Testis (tissue), 2 donors: ENCODE measurements at regions not wholly inside any gene's neighbourhood (a gene's known extent, or its start where the extent isn't known, plus 50 kb on each side); places are given as distances from the start of the nearest gene placed in this dataset.

ENCODE experiments used
- DNase-seq: peaks from one replicate; pipeline ENCODE4 v3.0.0-alpha.2; 2019
- H3K27ac ChIP-seq, 2 donors: fragments of 200-600 bp; sonication (generic); one replicate each; pipeline ENCODE4 v1.5.1; 2019
- H3K27me3 ChIP-seq: fragments of 200-600 bp; sonication (generic); one replicate; pipeline ENCODE4 v1.5.1; 2019
- H3K36me3 ChIP-seq: fragments of 200-600 bp; sonication (generic); one replicate; pipeline ENCODE4 v1.5.1; 2017; ENCODE audit warnings: low read depth; ENCODE audit errors: missing control alignments
- H3K4me1 ChIP-seq: fragments of 200-600 bp; sonication (generic); one replicate; pipeline ENCODE4 v1.5.1; 2019
- H3K4me3 ChIP-seq, 2 donors: fragments of 200-600 bp; sonication (generic); one replicate each; pipeline ENCODE4 v1.5.1; 2017 to 2019
- H3K9me3 ChIP-seq: fragments of 200-600 bp; sonication (generic); one replicate; pipeline ENCODE4 v1.5.1; 2017
- POLR2A ChIP-seq: fragments of 450-650 bp; IDR thresholded peaks from one replicate; pipeline ENCODE4 v1.6.1; 2017; ENCODE audit warnings: antibody characterized with exemption, mild to moderate bottlenecking, moderate library complexity
- WGBS, 2 donors: methylation state at CpG; one replicate each; pipeline ENCODE4 v1.1.5; 2018; 5-methylcytosine and 5-hydroxymethylcytosine counted together
- intact Hi-C: fragments of 100-400 bp; cut with DNase I; formaldehyde crosslinking; loops from one replicate; pipeline ENCODE4 v1.15.1; 2023; ENCODE audit warnings: low total_unique reads
- TF ChIP-seq, protein P1 (sequence below), 3 experiments: fragments of 450-650 bp in 2 of 3; fragments of 200-600 bp in 1 of 3; sonication (generic) in 1 of 3; IDR thresholded peaks; one replicate each; pipeline ENCODE4 v1.5.1; 2016 to 2019; ENCODE audit warnings: antibody characterized with exemption in 3 of 3, mild to moderate bottlenecking in 2 of 3, moderate library complexity in 1 of 3

DNA sequence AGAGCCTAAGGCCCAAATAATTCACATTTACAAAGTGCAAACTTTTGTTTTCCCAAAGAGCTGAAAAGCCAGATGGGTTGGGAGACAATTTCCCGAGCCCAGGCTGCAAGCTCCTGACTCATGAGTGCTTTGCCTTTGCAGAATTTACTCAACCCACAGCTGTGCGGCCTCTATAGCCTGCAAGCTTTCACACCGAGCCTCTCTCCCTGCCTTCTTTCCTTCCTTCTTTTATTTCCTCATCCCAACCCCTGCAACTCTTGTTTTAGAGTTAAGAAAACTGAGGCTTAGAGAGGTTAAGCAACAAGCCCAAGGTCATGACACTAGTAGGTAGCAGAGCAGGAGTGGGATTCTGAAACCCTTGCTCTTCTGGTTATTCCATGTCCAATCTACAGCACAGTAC is 203.0 kb upstream of the GPR26 start:
- WGBS, 2 donors = 70 to 78% methylated on average over 3 of the region's 3 CpGs
- Histone ChIP-seq H3K27ac (no peak overlapping the region), H3K36me3 (no peaks in the 10 kb centered on the region), H3K4me3 (no peak overlapping the region), H3K4me1 (no peaks in the 10 kb centered on the region), H3K9me3 (no peaks in the 10 kb centered on the region), H3K27me3 (no peaks in the 10 kb centered on the region)
- no peak for DNase-seq
- TF ChIP-seq, protein P1, sequence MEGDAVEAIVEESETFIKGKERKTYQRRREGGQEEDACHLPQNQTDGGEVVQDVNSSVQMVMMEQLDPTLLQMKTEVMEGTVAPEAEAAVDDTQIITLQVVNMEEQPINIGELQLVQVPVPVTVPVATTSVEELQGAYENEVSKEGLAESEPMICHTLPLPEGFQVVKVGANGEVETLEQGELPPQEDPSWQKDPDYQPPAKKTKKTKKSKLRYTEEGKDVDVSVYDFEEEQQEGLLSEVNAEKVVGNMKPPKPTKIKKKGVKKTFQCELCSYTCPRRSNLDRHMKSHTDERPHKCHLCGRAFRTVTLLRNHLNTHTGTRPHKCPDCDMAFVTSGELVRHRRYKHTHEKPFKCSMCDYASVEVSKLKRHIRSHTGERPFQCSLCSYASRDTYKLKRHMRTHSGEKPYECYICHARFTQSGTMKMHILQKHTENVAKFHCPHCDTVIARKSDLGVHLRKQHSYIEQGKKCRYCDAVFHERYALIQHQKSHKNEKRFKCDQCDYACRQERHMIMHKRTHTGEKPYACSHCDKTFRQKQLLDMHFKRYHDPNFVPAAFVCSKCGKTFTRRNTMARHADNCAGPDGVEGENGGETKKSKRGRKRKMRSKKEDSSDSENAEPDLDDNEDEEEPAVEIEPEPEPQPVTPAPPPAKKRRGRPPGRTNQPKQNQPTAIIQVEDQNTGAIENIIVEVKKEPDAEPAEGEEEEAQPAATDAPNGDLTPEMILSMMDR (IDR thresholded peaks at IDR 0.05) = no peak
- TF ChIP-seq POLR2A = no peak
- intact Hi-C loops = no loop called here

DNA sequence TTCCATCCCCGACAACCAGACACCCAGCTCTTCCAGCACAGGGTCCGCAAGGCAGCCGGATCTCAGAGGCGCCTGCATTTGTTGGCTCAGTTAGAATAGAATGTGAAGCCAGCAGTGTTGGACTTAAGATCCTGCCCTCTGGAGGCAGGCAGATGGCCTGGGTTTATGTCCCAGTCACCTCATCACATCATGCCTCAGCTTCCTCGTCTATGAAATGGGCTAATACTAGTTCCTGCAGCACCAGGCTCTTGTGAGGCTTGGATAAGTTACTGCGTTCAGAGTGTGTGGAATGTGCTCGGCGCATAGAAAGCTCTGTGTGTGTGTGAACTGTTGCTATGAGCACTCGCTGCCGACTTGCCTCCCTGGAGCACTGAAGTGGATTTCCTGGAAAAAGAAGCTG is 202.5 kb upstream of the GPR26 start:
- no peak for DNase-seq
- no peaks in the 10 kb centered on the region for H3K27me3 ChIP-seq
- H3K36me3 ChIP-seq = no peaks in the 10 kb centered on the region
- WGBS, 2 donors = 85 to 90% methylated on average over 9 to 10 of the region's 10 CpGs
- H3K4me1 ChIP-seq = no peaks in the 10 kb centered on the region
- no peak for TF ChIP-seq POLR2A
- TF ChIP-seq, protein P1 (IDR thresholded peaks at IDR 0.05) = no peak
- H3K27ac ChIP-seq = no peak overlapping the region
- intact Hi-C loops = no loop called here
- no peak overlapping the region for H3K4me3 ChIP-seq
- H3K9me3 ChIP-seq = no peaks in the 10 kb centered on the region

DNA sequence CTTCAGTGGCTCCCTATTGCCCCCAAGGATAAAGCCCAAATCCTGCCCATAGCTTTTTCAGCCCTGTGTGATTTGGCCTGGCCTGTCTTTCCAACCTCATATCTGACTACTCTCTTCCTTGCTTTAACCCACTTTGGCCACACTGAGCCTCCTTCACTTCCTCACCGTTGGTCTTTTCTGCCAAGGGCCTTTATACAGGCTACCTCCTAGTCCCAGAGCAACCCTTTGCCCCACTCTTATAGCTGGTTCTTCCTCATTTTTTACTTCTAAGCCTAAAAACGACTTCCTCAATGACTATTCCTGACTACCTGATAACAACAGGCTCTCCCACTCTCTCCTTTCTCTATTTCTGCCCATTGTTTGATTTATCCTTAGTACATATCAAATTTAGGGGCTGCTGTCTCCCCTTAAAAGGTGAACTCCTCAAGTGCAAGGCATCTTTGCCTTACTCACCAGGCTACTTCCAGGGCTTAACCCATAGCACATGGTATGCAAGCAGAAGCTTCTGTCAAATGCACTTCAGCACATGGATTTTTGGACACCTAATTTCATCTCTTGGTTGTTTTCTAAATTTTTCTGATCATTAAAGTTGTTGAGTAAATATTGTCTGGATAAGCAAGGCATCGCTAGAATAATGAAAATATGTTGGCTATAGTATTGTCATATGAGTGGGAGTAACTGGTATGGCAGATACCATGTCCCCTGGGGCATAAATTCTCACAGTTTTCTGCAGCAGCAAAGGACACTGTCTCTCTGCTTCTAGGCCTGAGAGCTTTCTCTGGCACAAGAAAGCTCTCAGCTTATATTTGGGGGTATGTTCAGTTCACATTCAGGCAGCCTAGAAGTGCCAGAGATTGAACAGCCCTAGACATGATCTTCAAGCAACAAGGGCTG is 201.5 kb upstream of the GPR26 start:
- no peak for DNase-seq
- H3K9me3 ChIP-seq = no peaks in the 10 kb centered on the region
- intact Hi-C loops = no loop called here
- no peaks in the 10 kb centered on the region for H3K4me1 ChIP-seq
- TF ChIP-seq, protein P1 (IDR thresholded peaks at IDR 0.05) = no peak
- TF ChIP-seq POLR2A = no peak
- H3K4me3 ChIP-seq = no peak overlapping the region
- H3K27me3 ChIP-seq = no peaks in the 10 kb centered on the region
- WGBS, 2 donors = 55 to 58% methylated on average over 3 of the region's 3 CpGs
- H3K36me3 ChIP-seq = no peaks in the 10 kb centered on the region
- no peak overlapping the region for H3K27ac ChIP-seq

DNA sequence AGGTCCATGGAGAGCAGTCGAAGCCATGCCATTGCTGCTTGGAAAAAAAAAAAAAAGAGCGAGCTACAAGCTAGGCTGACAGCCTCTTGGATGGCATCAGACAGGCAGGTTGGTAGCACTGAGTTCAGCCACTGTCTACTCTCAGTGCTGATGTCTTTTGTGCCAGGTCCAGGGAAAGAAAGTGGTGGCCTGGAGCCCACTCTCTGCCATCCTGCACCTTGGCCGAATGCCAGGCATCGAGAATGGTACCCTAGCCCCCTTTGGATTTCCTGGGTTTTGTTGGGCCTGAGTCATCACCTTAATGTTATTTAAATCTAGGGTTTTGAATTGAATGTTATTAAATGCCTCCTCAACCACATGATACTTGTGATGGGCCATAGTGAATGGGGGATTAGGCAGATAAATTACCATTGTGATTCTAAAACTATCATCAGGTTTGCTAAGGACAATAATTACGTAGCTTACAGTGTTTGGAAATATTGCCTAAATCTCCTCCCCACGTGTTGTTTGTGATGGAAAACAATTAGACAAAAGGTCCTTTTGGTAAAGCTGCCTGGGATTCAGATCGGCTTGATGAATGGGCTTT is 195.7 kb upstream of the GPR26 start:
- DNase-seq = no peak
- TF ChIP-seq POLR2A = no peak
- TF ChIP-seq, protein P1 (IDR thresholded peaks at IDR 0.05) = no peak
- WGBS, 2 donors = 76 to 82% methylated on average over 7 of the region's 7 CpGs

More for the DNA sequence above, 195.7 kb upstream of the GPR26 start:
- intact Hi-C loops = no loop called here
- H3K36me3 ChIP-seq = no peaks in the 10 kb centered on the region
- no peaks in the 10 kb centered on the region for H3K27me3 ChIP-seq
- H3K9me3 ChIP-seq = no peaks in the 10 kb centered on the region
- H3K4me3 ChIP-seq = no peak overlapping the region
- H3K27ac ChIP-seq = no peak overlapping the region
- no peaks in the 10 kb centered on the region for H3K4me1 ChIP-seq
